Neutrophil (primary cell): ENCODE measurements at regions not wholly inside any gene's neighbourhood (a gene's known extent, or its start where the extent isn't known, plus 50 kb on each side); places are given as distances from the start of the nearest gene placed in this dataset.

Experiments used
- H3K27ac ChIP-seq: fragments of 200-600 bp; sonication (generic); 2 replicates; pipeline ENCODE4 v1.5.1; 2016; ENCODE audit warnings: mild to moderate bottlenecking, moderate library complexity
- H3K27me3 ChIP-seq: fragments of 200-600 bp; sonication (generic); 2 replicates; pipeline ENCODE4 v1.6.0; 2016; ENCODE audit warnings: mild to moderate bottlenecking
- H3K36me3 ChIP-seq: fragments of 200-600 bp; sonication (generic); 2 replicates; pipeline ENCODE4 v1.5.1; 2017
- H3K4me1 ChIP-seq, 2 experiments: fragments of 200-600 bp in 1 of 2; sonication (generic) in 1 of 2; 1 replicate in 1 of 2; 2 replicates in 1 of 2; pipeline versions ENCODE4 v1.5.1 to v1.6.1; 2013 to 2016; ENCODE audit warnings: low read depth in 1 of 2, low read length in 1 of 2, mild to moderate bottlenecking in 1 of 2, moderate library complexity in 1 of 2; ENCODE audit not compliant: control insufficient read depth in 1 of 2, insufficient read depth in 1 of 2
- H3K4me3 ChIP-seq, 2 experiments: fragments of 200-600 bp in 1 of 2; sonication (generic) in 1 of 2; 1 replicate in 1 of 2; 2 replicates in 1 of 2; pipeline ENCODE4 v1.5.1; 2013 to 2016; ENCODE audit warnings: low read depth in 1 of 2, low read length in 1 of 2, mild to moderate bottlenecking in 1 of 2, moderate library complexity in 1 of 2
- H3K9me3 ChIP-seq: fragments of 200-600 bp; sonication (generic); 2 replicates; pipeline ENCODE4 v1.5.1; 2016
- CTCF ChIP-seq: fragments of 200-600 bp; sonication (generic); IDR thresholded peaks from 2 replicates; pipeline ENCODE4 v1.5.1; 2016; ENCODE audit warnings: antibody characterized with exemption

GRCh38 chr3:135349254-135349948, 554.3 kb downstream of the EPHB1 start:
- Histone ChIP-seq H3K9me3 (no peaks in the 10 kb centered on the region), H3K27ac (no peak overlapping the region), H3K36me3 (no peaks in the 10 kb centered on the region), H3K4me3 (no peak overlapping the region), H3K27me3 (no peaks in the 10 kb centered on the region), H3K4me1 (peaks cover 11 to 13% of the 10 kb centered on the region in 2 experiments)
- no peak for TF ChIP-seq CTCF

GRCh38 chr3:135352213-135352612, 557.2 kb downstream of the EPHB1 start:
- Histone ChIP-seq H3K4me1 (peaks cover 11 to 13% of the 10 kb centered on the region in 2 experiments), H3K4me3 (no peak overlapping the region), H3K9me3 (no peaks in the 10 kb centered on the region), H3K36me3 (no peaks in the 10 kb centered on the region), H3K27ac (no peak overlapping the region), H3K27me3 (no peaks in the 10 kb centered on the region)
- no peak for TF ChIP-seq CTCF

- H3K27ac ChIP-seq, result no peak overlapping the region
- H3K4me1 ChIP-seq, result no peaks in the 10 kb centered on the region
- H3K27me3 ChIP-seq, result no peaks in the 10 kb centered on the region
- H3K9me3 ChIP-seq, result no peaks in the 10 kb centered on the region
- H3K4me3 ChIP-seq, result no peak overlapping the region
- no peak for TF ChIP-seq CTCF
- no peaks in the 10 kb centered on the region for H3K36me3 ChIP-seq
These were observed 567.8 kb downstream of the EPHB1 start for GRCh38 chr3:135362889-135363288.

- H3K9me3 ChIP-seq, result no peaks in the 10 kb centered on the region
- no peaks in the 10 kb centered on the region for H3K4me1 ChIP-seq
- no peak overlapping the region for H3K27ac ChIP-seq
- TF ChIP-seq CTCF, result no peak
- H3K4me3 ChIP-seq, result no peak overlapping the region
- H3K27me3 ChIP-seq, result no peaks in the 10 kb centered on the region
- H3K36me3 ChIP-seq, result no peaks in the 10 kb centered on the region
These were observed 569.6 kb downstream of the EPHB1 start for GRCh38 chr3:135364676-135365075.

- Histone ChIP-seq H3K4me1 (no peaks in the 10 kb centered on the region), H3K27me3 (no peaks in the 10 kb centered on the region), H3K27ac (no peak overlapping the region), H3K9me3 (no peaks in the 10 kb centered on the region), H3K36me3 (no peaks in the 10 kb centered on the region), H3K4me3 (no peak overlapping the region)
- TF ChIP-seq CTCF, result no peak
These were observed 571.8 kb downstream of the EPHB1 start for GRCh38 chr3:135366816-135367215.
